Left forelimb (tissue), 1 donor: ENCODE measurements at regions not wholly inside any gene's neighbourhood (a gene's known extent, or its start where the extent isn't known, plus 50 kb on each side); places are given as distances from the start of the nearest gene placed in this dataset.
"Not testable (repeated sequence)": the region's sequence is repeated elsewhere in the genome, so short reads cannot be mapped to it uniquely, and the experiment has no call there.

ENCODE experiments used
- DNase-seq: peaks from one replicate; pipeline ENCODE4 v3.0.0-alpha.2; 2018; ENCODE audit warnings: low spot score

DNA sequence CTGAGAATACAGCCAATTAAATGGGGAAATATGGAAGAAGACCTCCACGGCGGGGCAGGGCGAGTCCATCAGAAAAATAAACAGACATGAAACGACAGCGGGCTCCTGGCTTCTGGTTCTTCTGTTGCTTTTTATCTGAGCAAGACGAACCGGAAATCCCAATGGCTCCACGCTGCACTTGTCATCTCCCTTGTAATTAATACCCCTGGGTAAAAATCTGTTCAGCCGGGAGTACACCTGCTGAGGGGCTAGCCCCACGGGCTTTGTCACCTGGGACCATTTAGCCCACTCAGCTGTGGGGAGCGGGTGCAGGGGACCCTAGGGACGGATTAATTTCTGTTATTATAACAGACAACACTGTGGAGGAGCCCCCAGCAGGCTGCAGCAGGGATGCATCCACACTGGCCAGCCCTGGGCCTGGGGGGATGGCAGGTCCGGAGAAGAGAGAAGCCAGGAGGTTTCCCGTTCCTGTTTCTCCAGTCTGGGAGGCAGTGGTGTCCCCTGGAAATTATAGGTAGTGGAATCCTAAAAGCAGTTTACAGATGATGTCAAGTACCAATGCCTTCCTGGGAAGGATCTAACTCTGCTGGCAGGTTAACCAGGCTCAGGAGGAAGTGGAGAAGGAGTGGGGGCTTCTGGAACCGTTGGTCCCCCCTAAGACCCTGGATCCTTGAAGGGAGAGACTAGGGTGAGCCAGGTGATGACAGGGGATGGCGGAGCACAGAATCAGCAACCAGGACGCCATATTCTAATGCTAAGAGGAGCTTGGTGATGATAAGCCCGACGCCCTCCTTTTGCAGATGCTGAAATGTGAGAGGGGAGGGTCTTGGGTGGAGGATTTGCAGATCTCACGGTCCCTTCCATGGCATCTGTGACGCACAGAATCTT lies 566.1 kb downstream of the PTPRU start:
- DNase-seq: peak; percentile 48

GRCh38 chr1:29801561-29801973 lies 565.2 kb downstream of the PTPRU start:
- peak; percentile 12 for DNase-seq

DNA sequence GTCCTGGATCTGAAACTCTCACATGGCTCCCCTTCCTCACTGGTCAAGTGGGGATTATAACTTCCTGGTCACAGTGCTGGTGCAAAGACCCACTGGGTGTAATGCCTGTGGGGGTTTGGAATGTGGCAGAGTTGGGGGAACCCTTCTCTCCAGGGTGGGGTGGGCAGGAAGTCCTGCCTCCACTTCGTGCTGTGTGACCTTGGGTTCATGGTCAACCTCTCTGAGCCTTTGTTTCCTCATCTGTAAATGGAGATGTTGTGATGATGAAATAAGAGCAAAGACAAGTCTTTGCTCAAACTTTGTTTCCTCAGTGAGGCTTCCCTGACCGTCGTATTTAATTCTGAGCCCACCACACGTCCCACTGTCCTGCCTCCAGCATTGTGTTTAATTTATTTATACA lies 564.7 kb downstream of the PTPRU start:
- DNase-seq: peak; percentile 45

GRCh38 chr1:29800522-29800956 lies 564.2 kb downstream of the PTPRU start:
- peak; percentile 49 for DNase-seq

GRCh38 chr1:29800120-29800519 lies 563.8 kb downstream of the PTPRU start:
- DNase-seq: peak; percentile 53

- no peak for DNase-seq
Observed at GRCh38 chr1:29798699-29799566, 562.6 kb downstream of the PTPRU start.

- not testable (repeated sequence) for DNase-seq
Observed at GRCh38 chr1:29797125-29797524, 560.8 kb downstream of the PTPRU start.

DNA sequence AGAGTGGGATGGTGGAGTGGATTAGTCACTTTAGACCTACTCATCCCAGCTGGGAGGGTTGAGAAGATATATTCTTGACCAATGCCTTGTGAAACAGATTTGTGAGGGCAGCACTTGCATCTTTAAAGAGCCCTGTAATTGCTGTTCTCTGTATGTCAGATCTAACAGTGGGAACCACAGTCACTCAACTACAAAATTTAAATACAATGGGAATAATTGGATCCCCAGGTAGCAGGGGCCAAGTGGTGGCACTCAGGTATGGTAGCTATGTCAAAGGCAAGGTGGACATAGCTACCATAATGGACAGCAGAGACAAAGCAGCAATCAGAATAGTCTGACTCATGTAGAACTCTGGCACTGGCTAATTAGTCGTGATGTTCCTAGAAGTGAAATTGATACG lies 559.6 kb downstream of the PTPRU start:
- DNase-seq: not testable (repeated sequence)

GRCh38 chr1:29793653-29794348 lies 557.5 kb downstream of the PTPRU start:
- DNase-seq: peak; percentile 31

GRCh38 chr1:29793101-29793546 lies 556.8 kb downstream of the PTPRU start:
- peak; percentile 81 for DNase-seq

GRCh38 chr1:29789910-29790247 lies 553.6 kb downstream of the PTPRU start:
- DNase-seq: peak; percentile 45

DNA sequence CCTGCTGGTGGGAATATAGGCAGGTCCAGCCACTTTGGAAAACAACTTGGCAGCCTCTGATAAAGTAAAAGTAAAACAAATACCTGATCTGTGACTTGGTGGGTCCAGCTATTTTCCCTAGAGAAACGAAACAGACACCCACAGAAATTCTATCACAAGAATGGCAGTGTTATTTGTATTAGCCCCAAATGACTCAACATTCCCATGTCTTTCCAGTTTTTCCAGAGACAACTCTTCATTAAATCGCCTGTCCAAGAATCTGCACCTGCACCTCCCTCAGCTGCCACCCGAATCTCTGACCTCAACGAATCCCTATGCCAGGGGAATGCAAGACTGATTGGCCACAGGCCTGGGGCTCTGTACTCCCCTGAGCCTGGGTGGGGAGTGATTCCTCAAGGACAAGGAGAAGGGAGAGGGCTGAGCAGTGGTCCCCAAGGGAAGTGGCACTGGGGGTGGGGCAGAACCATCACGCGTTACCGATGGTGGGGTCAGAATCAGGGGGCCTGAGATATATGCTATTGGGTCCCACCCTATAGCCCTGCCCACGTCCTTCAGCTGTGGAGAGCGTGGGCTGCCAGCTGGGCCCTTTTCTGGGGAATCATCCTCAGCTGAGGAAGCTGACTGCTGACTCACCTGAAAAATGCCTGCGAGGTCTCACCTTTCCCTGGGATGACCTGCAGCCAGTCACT lies 553.0 kb downstream of the PTPRU start:
- peak; percentile 36 for DNase-seq

- DNase-seq: peak; percentile 37
Observed at GRCh38 chr1:29786791-29787732, 550.7 kb downstream of the PTPRU start.

DNA sequence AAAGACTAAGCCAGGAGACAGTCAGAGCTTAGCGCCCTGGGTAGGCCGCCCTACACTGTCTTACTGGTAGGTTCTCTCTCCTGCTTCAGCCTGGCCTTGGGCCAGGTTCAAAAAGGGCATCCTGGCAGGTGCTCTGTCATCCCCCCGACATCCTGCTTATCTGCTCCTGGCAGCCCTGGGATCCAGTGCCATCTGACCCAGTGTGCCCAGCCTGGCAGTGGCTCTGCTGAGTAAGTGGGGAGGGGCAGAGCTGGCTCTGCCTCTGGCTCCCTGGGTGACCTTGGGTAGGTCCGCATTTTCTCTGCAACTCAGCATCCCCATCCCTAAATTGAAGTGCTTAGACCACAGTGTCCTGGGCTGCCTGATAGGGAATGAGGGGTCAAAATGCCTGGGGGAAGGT lies 549.9 kb downstream of the PTPRU start:
- DNase-seq: peak; percentile 49

- peak; percentile 46 for DNase-seq
Observed at GRCh38 chr1:29785554-29785953, 549.2 kb downstream of the PTPRU start.

DNA sequence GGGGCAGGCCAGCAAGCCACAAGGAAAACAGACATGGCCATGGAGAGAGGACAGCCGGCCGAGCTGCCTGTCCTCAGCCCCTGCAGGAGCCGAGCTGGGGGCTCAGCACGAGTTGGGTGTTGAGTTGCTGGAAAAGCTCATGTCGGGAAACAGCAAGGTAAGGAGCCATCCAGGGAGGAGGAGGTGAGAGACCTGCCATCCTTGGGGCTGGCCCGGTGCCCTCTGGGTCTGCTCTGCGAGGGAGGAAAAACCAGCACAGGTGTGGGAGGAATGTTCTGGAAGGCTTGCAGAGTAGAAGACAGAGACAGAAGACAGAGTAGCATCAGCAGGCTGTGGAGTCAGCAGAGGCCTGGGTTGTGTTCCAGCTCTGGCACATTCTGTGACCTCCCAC lies 548.8 kb downstream of the PTPRU start:
- DNase-seq: peak; percentile 30

GRCh38 chr1:29784276-29785136 lies 548.2 kb downstream of the PTPRU start:
- peak; percentile 47 for DNase-seq

GRCh38 chr1:29783508-29784275 lies 547.4 kb downstream of the PTPRU start:
- DNase-seq: peak; percentile 47
